ENCODE measurements at regions not wholly inside any gene's neighbourhood (a gene's known extent, or its start where the extent isn't known, plus 50 kb on each side); places are given as distances from the start of the nearest gene placed in this dataset.

DNA sequence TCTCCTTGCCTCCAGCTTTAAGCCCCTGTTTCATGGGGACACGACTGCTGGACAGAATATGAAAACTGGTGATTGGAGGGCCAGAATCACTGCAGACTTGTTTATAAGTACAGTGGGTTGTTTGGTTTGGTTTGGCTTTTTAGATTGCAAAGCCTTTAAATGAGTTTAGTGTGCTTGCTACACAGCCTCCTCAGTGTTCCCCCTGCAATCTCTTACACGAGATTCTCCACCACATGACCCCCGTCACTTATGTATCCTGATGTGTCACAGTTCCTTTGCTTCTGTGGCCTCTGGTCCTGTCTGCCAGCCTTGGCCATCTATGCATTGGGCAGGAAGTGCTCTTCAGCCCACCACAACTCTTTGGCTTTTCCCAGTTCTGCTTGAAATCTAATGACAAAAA lies 103.7 kb upstream of the ANKRD1 start:
- TF ChIP-seq, protein P1, sequence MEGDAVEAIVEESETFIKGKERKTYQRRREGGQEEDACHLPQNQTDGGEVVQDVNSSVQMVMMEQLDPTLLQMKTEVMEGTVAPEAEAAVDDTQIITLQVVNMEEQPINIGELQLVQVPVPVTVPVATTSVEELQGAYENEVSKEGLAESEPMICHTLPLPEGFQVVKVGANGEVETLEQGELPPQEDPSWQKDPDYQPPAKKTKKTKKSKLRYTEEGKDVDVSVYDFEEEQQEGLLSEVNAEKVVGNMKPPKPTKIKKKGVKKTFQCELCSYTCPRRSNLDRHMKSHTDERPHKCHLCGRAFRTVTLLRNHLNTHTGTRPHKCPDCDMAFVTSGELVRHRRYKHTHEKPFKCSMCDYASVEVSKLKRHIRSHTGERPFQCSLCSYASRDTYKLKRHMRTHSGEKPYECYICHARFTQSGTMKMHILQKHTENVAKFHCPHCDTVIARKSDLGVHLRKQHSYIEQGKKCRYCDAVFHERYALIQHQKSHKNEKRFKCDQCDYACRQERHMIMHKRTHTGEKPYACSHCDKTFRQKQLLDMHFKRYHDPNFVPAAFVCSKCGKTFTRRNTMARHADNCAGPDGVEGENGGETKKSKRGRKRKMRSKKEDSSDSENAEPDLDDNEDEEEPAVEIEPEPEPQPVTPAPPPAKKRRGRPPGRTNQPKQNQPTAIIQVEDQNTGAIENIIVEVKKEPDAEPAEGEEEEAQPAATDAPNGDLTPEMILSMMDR (conservative IDR thresholded peaks at IDR 0.05; ENCODE audit: low read length) = no peak
- TF ChIP-seq EZH2phosphoT487 (IDR thresholded peaks at IDR 0.05; ENCODE audit: borderline replicate concordance) = no peak

All from Loucy (cell line).